Lung (tissue), 11 donors: ENCODE measurements at regions not wholly inside any gene's neighbourhood (a gene's known extent, or its start where the extent isn't known, plus 50 kb on each side); places are given as distances from the start of the nearest gene placed in this dataset.

Experiments
- ATAC-seq: fragments of 200-7000 bp; cut with Tn5 transposase; one replicate; pipeline ENCODE4 v1.9.1; 2020; ENCODE audit warnings: moderate number of reproducible peaks; ENCODE audit not compliant: insufficient read depth, low FRiP score
- DNase-seq, 3 donors: peaks; one replicate each; pipeline ENCODE4 v3.0.0-alpha.2; 2013 to 2017
- H3K27ac ChIP-seq, 2 donors: one replicate each; pipeline ENCODE4 v1.5.1; 2013; ENCODE audit warnings: mild to moderate bottlenecking in 2 of 2, moderate library complexity in 2 of 2, control low read depth in 1 of 2, inconsistent platforms in 1 of 2, low read depth in 1 of 2, low read length in 1 of 2
- H3K27me3 ChIP-seq, 3 donors: one replicate each; pipeline ENCODE4 v1.5.1; 2013; ENCODE audit warnings: low read length in 2 of 3; ENCODE audit not compliant: control insufficient read depth in 3 of 3, insufficient read depth in 3 of 3
- H3K36me3 ChIP-seq, 4 donors: one replicate each; pipeline ENCODE4 v1.5.1; 2013; ENCODE audit warnings: low read length in 4 of 4, mild to moderate bottlenecking in 1 of 4, moderate library complexity in 1 of 4; ENCODE audit not compliant: control insufficient read depth in 4 of 4, insufficient read depth in 4 of 4
- H3K4me1 ChIP-seq, 5 donors: one replicate each; pipeline ENCODE4 v1.5.1; 2013; ENCODE audit warnings: low read length in 5 of 5, mild to moderate bottlenecking in 2 of 5, moderate library complexity in 1 of 5; ENCODE audit not compliant: control insufficient read depth in 5 of 5, insufficient read depth in 5 of 5
- H3K4me3 ChIP-seq: one replicate; pipeline ENCODE4 v1.5.1; 2013; ENCODE audit warnings: mild to moderate bottlenecking, control low read depth, moderate library complexity
- H3K9ac ChIP-seq, 2 donors: one replicate each; pipeline ENCODE4 v1.5.1; 2013; ENCODE audit warnings: low read length in 2 of 2, control low read depth in 1 of 2; ENCODE audit not compliant: insufficient read depth in 1 of 2
- H3K9me3 ChIP-seq, 4 donors: one replicate each; pipeline ENCODE4 v1.5.1; 2013; ENCODE audit warnings: low read length in 3 of 4, mild to moderate bottlenecking in 1 of 4, moderate library complexity in 1 of 4; ENCODE audit not compliant: control insufficient read depth in 4 of 4, insufficient read depth in 3 of 4
- WGBS, 2 donors: extraction: QIAGEN DNeasy Blood & Tissue Kit; methylation state at CpG; one replicate each; pipeline ENCODE4 v1.1.7; 2013; 5-methylcytosine and 5-hydroxymethylcytosine counted together
- TF ChIP-seq, protein P1 (sequence below): IDR thresholded peaks from 2 replicates; pipeline ENCODE4 v1.5.1; 2012; ENCODE audit warnings: mild to moderate bottlenecking; ENCODE audit errors: control extremely low read depth, extremely low read depth
- donor health status: control.
- donor health status: control.
- donor health status: Bipolar disorder and iron deficiency.
- donor health status: healthy.
- donor health status: DM: yes; HTN: yes; CAD: no.

DNA sequence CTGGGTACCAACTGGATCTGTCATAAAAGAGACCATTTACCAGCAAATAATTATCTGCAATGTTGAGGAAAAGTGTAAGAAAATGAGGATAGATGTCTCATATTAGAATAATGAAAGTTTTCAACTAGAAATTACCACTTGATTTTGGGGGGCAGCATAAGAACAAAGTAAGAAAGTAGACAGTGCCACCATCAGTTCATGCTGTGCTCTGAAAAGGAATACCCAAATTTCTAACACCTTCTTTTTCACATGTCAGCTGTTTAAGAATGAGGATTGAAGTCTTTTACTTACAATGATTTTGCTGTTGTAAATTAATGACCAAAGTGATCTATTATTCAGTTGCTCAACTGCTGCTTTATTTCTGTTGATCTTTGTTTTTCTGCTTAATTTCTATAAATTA lies 578.3 kb downstream of the ETV1 start:
- H3K27ac ChIP-seq, result no peak overlapping the region
- no peaks in the 10 kb centered on the region for H3K36me3 ChIP-seq
- no peak for ATAC-seq
- no peak overlapping the region for H3K4me3 ChIP-seq
- H3K4me1 ChIP-seq, result no peaks in the 10 kb centered on the region
- H3K9ac ChIP-seq, result no peak overlapping the region
- no peak for DNase-seq
- TF ChIP-seq, protein P1, sequence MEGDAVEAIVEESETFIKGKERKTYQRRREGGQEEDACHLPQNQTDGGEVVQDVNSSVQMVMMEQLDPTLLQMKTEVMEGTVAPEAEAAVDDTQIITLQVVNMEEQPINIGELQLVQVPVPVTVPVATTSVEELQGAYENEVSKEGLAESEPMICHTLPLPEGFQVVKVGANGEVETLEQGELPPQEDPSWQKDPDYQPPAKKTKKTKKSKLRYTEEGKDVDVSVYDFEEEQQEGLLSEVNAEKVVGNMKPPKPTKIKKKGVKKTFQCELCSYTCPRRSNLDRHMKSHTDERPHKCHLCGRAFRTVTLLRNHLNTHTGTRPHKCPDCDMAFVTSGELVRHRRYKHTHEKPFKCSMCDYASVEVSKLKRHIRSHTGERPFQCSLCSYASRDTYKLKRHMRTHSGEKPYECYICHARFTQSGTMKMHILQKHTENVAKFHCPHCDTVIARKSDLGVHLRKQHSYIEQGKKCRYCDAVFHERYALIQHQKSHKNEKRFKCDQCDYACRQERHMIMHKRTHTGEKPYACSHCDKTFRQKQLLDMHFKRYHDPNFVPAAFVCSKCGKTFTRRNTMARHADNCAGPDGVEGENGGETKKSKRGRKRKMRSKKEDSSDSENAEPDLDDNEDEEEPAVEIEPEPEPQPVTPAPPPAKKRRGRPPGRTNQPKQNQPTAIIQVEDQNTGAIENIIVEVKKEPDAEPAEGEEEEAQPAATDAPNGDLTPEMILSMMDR, result no peak
- no peaks in the 10 kb centered on the region for H3K9me3 ChIP-seq
- no peaks in the 10 kb centered on the region for H3K27me3 ChIP-seq

DNA sequence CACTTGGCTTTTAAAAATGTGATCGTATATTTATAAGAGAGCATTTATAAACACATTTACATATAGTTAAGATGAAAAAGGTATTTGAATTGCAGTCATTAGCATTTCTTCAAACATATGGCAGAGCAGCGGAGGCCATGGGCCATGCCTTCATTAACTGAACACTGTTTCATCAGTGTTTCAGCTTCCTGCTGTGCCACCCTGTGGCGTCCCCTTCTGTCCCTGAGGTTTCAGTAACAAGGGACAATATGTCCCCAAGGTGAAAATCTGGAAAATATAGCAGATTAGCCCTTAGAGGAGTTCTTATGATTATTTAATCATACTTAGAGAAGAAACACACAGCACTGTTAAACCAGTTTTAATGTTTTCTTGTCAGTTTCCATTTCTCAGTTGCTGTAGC lies 577.8 kb downstream of the ETV1 start:
- H3K4me1 ChIP-seq, result no peaks in the 10 kb centered on the region
- ATAC-seq, result no peak

DNA sequence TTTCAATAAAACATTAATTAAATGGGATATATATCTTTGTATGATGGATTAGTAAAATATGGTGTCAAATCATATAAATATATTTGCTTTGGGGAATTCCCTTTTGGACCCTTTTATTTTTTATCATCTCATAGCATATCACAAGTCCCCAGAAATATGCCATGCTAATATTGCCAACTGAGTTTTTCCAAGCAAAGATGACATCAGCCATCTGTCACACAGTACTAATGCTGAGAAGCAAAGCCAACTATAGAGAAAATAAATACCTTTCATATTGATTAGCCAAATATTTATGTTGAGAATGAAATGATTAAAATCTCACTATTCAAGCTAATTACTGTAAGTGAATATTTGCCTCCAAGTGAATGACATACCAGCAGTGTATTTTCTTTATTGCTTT lies 575.3 kb downstream of the ETV1 start:
- Histone ChIP-seq H3K27me3 (no peaks in the 10 kb centered on the region), H3K4me1 (no peaks in the 10 kb centered on the region), H3K36me3 (no peaks in the 10 kb centered on the region), H3K4me3 (no peak overlapping the region), H3K9ac (no peak overlapping the region), H3K9me3 (no peaks in the 10 kb centered on the region), H3K27ac (no peak overlapping the region)
- TF ChIP-seq, protein P1, result no peak
- no peak for ATAC-seq
- no peak for DNase-seq

More for the DNA sequence above, 577.8 kb downstream of the ETV1 start:
- DNase-seq, result no peak
- TF ChIP-seq, protein P1, result no peak
- Histone ChIP-seq H3K9ac (no peak overlapping the region), H3K4me3 (no peak overlapping the region), H3K27me3 (no peaks in the 10 kb centered on the region), H3K27ac (no peak overlapping the region), H3K9me3 (no peaks in the 10 kb centered on the region), H3K36me3 (no peaks in the 10 kb centered on the region)
- WGBS, 2 donors, result 85% methylated on average over 3 of the region's 3 CpGs

DNA sequence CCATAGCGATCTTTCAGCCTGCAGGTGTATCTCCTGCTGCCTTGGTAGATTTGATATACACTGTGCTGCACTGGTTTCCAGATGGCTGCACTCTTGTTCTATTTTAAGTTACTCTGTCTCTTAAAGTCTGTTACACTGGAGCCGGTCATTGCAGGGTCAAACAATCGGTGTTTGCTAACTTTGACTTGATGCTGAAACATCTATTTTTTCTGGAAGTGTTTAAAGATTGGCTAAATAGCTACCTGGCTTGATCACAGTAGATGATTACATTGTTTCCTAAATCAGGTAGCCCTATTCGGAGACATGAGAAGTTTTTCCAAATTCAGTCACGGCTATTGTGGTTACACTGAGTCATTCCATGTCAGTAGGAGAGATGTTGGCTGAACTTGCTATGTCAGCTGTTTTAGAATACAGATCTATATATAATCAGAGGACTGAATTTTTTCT lies 574.8 kb downstream of the ETV1 start:
- Histone ChIP-seq H3K36me3 (no peaks in the 10 kb centered on the region), H3K27me3 (no peaks in the 10 kb centered on the region), H3K9ac (no peak overlapping the region), H3K9me3 (no peaks in the 10 kb centered on the region), H3K4me3 (no peak overlapping the region), H3K27ac (no peak overlapping the region), H3K4me1 (no peaks in the 10 kb centered on the region)
- ATAC-seq (no peak), DNase-seq (peak in 1 of 3 donors; percentile 14)
- WGBS, 2 donors, result 56 to 74% methylated on average over 5 of the region's 5 CpGs
- TF ChIP-seq, protein P1, result no peak
